HEK293 (cell line): ENCODE measurements at regions not wholly inside any gene's neighbourhood (a gene's known extent, or its start where the extent isn't known, plus 50 kb on each side); places are given as distances from the start of the nearest gene placed in this dataset.

Experiments
- SCRT2 ChIP-seq: fragments of 450-650 bp; formaldehyde crosslinking; IDR thresholded peaks from 2 replicates; pipeline ENCODE4 v1.5.1; 2016; ENCODE audit warnings: missing biosample characterization, missing genetic modification characterization
- TF ChIP-seq, protein P1 (sequence below): fragments of 450-650 bp; formaldehyde crosslinking; IDR thresholded peaks from 2 replicates; pipeline ENCODE4 v1.5.1; 2016; ENCODE audit warnings: missing biosample characterization, missing genetic modification characterization

DNA sequence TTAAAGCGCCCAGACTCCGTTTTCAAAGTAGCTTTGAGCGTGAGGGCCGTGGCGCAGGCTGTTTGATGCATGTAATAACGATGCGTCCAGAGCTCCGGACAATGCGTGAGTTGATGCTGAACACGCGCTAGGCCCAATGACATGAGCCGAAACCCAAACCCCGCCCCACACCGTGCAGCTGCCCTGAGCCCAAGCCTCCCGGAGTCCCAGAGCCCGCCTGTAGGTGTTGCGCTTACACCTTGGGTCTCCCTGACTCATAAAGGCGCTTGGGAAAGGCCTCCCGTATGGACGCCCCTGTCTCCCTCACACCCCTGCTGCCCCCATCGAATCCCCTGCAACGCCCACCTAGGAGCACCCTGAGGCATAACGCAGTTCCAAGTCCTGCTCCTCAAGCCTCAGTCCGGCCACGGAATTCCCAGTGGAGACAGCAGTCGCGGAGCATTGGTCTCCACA lies 87.6 kb downstream of the ERMARD start:
- no peak for TF ChIP-seq SCRT2 (tag by site-specific recombination)
- TF ChIP-seq, protein P1, sequence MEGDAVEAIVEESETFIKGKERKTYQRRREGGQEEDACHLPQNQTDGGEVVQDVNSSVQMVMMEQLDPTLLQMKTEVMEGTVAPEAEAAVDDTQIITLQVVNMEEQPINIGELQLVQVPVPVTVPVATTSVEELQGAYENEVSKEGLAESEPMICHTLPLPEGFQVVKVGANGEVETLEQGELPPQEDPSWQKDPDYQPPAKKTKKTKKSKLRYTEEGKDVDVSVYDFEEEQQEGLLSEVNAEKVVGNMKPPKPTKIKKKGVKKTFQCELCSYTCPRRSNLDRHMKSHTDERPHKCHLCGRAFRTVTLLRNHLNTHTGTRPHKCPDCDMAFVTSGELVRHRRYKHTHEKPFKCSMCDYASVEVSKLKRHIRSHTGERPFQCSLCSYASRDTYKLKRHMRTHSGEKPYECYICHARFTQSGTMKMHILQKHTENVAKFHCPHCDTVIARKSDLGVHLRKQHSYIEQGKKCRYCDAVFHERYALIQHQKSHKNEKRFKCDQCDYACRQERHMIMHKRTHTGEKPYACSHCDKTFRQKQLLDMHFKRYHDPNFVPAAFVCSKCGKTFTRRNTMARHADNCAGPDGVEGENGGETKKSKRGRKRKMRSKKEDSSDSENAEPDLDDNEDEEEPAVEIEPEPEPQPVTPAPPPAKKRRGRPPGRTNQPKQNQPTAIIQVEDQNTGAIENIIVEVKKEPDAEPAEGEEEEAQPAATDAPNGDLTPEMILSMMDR (tag by site-specific recombination): no peak
